DMS153 treated with DMSO at 0.1 percent for 48 hours (cell line): ENCODE measurements at regions not wholly inside any gene's neighbourhood (a gene's known extent, or its start where the extent isn't known, plus 50 kb on each side); places are given as distances from the start of the nearest gene placed in this dataset.
A peak's percentile ranks its signal among the peaks of the same experiment; 100 is the strongest.
"Not testable (repeated sequence)": the region's sequence is repeated elsewhere in the genome, so short reads cannot be mapped to it uniquely, and the experiment has no call there.

Source experiments
- DNase-seq: peaks from one replicate; lab custom pipeline; 2025; ENCODE audit not compliant: unreplicated experiment; lab: John Stamatoyannopoulos, UW

- no peak for DNase-seq
These were observed 185.8 kb downstream of the CARTPT start for GRCh38 chr5:71904852-71905251.

- no peak for DNase-seq
These were observed 187.0 kb downstream of the CARTPT start for GRCh38 chr5:71905834-71906711.

- no peak for DNase-seq
These were observed 188.0 kb downstream of the CARTPT start for GRCh38 chr5:71907001-71907588.

DNA sequence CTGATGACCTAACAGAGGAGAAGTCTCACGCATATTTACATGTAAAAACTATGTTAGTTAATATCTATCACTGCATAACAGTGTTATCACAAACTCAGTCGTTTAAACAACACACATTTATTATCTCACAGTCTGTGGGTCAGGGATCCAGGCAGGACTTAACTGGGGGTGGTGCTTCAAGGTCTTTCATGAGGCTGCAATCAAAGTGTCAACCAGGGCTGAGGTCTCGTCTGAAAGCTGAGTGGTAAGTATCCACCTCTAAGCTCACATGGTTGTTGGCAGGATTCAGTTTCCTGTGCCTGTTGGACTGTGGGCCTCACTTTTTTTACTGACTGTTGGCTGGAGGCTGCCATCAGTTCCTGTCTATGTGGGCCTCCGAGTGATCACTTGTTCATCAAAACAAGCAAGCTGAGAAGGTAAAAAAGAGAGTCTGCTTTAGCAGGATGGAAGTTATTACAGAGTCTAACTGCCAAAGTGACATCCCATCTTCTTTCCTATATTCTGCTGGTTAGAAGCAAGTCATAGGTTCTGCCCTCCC lies 188.6 kb downstream of the CARTPT start:
- no peak for DNase-seq

DNA sequence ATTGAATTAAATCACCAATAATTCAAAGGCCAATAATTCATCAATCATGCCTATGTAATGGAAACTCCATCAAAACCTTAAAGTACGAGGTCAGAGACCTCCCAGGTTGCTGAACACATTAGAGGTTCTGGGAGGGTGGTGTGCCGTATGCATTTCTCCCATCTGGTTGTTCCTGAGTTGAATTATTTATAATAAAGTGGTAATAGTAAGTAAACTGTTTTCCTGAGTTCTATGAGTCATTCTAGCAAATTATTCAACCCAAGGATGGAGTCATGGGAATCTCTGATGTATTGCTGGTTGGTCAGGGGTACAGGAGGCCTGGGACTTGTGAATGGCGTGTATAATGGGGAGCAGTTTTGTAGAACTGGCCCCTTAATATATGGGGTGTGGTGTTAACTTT lies 191.7 kb downstream of the CARTPT start:
- DNase-seq: no peak

DNA sequence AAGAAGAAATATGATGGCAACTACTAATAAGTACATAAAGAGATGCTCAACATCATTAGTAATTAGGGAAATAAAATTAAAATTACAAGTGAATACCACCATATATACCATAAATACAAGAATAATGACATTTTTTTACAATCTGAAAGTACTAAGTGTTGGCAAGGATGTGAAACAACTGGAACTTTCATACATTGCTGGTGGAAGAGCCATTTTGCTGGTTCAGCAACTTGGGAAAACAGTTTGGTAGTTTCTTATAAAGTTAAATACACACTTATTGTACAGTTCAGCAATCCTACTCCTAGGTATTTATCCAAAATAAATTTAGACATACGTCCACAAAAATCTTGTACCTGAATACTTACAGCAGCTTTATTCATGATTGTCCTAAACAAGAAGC lies 192.9 kb downstream of the CARTPT start:
- DNase-seq: no peak

DNA sequence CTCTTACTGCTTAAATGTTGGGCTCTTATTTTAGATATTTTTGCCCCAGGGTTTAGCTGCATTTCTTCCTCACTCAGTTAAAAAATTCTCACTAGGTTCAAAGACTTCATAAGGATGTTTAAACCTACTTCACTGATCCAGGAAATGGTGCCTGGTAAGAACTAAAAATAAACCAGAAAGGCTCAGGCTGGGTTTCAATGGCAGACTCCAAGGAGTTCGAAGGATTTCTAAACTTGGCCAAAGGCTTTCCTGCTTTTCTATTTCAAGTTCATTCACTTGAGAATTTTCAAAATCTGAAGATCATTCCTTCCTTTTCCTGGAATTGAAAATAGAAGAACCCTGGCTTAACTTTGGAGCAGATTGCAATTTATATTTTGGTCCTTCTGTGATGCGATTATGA lies 193.0 kb upstream of the MAP1B start:
- no peak for DNase-seq

- no peak for DNase-seq
These were observed 184.6 kb upstream of the MAP1B start for GRCh38 chr5:71922584-71923106.

DNA sequence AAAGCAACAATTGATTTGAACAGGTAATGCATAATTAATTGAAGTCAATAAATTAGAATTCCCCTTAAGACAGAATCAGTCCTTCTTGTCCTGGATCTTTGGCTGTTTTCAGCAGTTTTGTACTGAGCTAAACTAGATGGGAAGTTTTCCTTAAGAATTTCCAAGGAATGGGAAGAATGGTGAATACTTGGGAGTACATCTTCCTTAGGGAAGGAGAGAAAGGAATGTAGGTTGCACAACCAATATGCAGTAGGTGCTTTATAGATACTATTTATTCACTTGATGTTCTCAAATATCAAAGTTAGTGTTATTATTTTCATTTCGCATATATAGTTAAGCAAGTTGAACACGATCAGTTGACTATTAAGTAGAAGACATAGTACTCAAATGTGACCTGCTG lies 183.5 kb upstream of the MAP1B start:
- no peak for DNase-seq

DNA sequence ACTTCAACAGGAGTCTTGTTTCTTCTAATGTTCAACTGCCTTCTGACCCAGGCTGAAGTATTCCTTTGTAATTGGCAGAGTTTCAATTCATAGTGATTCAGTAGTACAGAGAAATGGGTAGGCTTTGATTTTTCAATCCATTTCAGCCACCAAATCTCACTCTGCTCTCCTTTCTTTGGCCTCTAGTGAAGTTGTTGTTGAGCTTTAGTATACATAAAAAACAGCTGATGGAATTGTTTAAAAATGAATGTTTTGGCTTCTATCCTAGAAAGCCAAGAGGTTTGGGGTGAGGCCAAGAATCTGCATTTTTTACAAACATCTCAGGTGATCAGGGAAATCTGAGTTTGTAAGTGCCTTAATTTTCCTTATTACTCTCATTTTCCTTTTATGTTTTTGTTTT lies 182.9 kb upstream of the MAP1B start:
- DNase-seq: no peak

DNA sequence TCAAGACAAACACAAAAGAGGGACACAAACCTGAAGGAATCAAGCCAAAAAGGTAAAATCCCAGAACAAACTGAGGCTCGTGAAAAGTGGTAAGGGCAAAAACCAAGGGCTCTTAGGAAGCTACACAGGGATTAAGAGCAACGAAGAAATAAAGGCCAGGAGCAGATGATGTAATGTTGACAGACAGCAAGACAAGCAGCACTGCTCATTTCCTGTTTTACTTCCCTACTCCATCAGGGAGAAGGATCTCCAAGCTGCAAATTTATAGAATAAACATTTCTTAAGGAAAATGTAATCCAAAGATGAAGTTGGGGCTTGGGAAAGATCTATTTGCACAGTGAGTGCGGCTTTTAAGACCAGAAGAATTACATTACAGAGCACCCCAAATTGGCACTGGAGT lies 182.3 kb upstream of the MAP1B start:
- DNase-seq: no peak

DNA sequence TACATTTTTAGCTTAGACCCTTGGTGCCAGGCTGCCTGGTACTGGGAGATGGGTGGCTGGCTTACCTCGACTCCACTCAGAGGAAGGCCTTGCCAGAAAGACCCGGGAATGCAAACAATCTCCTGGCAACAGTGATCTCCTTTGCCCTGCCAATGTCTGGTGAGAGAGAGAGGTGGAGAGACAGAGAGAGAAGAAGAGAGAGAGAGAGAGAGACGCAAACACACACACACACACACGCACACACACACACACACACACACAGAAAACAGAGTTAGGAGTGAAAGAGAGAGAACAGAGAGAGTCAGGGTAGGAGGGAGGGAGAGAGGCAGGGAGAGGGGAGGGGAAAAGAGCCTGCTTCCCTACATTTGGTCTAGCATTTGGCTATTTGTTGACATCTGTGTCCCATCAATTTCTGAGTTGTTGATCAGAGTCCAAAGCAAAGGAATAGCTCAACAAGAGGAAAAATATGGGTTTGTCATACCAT lies 181.6 kb upstream of the MAP1B start:
- DNase-seq: no peak

DNA sequence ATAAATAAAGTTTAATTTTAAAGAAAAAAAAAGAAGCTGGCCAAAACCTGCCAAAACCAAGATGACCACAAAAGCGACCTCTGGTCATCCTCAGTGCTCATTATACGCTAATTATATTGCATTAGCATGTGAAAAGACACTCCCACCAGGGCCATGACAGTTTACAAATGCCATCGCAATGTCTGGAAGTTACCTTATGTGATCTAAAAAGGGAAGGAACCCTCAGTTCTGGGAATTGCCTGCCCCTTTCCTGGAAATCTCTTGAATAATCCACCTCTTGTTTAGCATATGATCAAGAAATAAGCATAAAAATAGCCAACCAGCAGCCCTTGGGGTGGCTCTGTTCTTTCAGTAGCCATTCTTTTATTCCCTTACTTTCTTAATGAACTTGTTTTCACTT lies 178.3 kb upstream of the MAP1B start:
- no peak for DNase-seq

DNA sequence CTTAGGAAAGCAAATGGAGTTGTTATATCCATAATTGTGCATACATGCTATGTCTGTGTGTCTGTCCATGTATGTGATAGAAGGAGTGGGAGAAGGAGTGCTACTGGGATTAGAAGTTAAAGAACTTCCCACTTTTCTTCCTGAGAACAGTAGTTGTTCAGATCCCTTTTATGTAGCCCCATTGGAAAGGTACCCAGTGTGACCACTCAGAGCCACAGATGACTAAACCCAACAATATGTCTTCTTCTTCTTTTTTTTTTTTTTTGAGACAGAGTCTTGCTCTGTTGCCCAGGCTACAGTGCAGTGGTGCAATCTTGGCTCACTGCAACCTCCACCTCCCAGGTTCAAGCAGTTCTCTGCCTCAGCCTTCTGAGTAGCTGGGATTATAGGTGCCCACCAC lies 176.7 kb upstream of the MAP1B start:
- DNase-seq: not testable (repeated sequence)

GRCh38 chr5:71932131-71932654 lies 175.1 kb upstream of the MAP1B start:
- no peak for DNase-seq

DNA sequence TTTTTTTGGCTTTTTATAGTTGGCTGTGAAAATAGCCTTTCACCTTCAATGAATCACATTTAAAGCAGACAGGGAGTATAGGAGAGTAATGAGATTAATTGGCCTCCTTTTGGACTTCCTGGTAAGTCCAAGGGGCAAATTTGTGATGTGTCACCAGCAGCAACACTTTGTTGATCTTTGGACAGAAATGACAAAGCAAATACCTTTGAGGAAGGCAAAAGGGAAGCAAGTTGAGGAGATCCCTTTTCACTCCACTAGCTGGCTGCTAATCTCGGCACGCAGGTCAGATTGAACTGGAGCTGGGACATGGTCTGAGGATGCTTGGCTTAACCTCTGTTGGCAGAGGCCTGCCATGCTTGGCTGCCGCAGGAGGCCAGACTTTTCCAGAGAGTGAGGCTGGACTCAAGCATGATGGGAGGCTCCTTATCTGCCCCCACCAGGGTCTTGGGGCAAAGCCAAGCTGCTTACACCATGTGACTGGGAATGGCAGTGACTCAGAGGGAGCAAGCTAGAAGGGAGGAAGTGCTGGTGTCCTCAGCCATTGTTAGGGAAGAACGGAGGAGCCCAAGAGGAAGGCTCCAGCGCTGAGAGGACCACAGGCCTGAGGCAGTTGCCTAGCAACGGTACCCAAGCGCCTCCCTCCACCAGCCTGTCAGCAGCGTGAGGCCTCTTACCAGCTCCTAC lies 174.5 kb upstream of the MAP1B start:
- no peak for DNase-seq

DNA sequence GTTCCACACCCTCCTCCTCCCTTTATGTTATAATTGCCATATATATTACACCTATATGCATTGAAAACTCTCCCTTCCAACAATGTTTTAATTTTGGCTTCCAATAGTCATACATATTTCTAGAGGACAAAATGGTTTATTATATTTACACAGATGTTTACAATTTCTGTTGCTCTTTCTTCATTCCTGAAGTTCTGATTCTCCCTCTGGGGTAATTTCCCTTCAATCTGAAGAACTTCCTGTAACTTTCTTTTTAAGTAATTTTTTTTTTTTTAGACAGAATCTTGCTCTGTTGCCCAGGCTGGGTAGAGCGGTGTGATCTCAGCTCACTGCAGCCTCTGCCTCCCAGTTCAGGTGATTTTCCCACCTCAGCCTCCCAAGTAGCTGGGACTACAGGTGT lies 173.0 kb upstream of the MAP1B start:
- no peak for DNase-seq

DNA sequence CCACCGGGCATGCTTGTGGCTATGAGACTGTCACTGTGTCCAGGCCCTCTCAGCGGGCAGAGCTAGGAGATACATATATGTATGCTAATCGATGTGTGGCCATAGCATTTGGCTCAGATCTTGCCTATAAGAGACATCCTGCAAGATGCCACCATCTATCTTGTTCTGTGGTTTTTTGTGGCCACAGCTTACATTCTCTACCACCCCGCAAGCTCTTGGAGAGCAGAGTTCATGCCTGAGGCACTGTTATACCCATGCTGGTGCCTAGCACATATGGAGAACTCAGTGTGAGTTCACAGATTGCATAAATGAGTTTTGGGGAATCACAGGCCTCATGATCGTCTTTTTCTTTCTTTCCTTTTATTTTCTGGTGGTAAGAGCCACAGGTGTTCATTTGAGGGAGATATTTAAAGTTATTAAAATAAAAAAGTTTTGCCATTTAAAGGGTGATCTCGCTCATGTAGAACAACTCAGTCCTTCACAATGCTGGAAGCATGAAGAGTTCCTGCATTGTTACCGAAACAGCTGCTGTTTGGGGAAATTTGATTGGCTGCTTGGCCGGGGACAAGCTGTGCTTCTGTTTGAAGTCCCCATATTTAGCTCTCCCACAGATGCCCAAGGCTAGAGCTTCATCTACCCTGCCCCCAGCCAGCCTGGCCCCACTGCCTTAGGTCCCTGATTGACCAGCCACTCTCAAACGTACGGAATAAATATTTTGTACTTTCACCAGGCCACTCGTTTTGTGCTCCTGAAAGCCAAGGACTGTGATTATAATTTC lies 169.2 kb upstream of the MAP1B start:
- no peak for DNase-seq

GRCh38 chr5:71938895-71939294 lies 168.4 kb upstream of the MAP1B start:
- DNase-seq: peak; percentile 30

- no peak for DNase-seq
These were observed 167.6 kb upstream of the MAP1B start for GRCh38 chr5:71939452-71940230.
